ENCODE measurements at regions not wholly inside any gene's neighbourhood (a gene's known extent, or its start where the extent isn't known, plus 50 kb on each side); places are given as distances from the start of the nearest gene placed in this dataset.

GRCh38 chr1:222004034-222004433 lies 262.1 kb upstream of the DUSP10 start:
- TF ChIP-seq USF2 (IDR thresholded peaks at IDR 0.05; ENCODE audit: low read length) = no peak
- no peak for TF ChIP-seq RNF2 (IDR thresholded peaks at IDR 0.05; ENCODE audit: borderline replicate concordance, low read depth, low read length, missing control alignments, poor library complexity, severe bottlenecking)
- TF ChIP-seq KDM1A (IDR thresholded peaks at IDR 0.05; ENCODE audit: borderline replicate concordance, low read length) = no peak
- TF ChIP-seq KDM5A (IDR thresholded peaks at IDR 0.05; ENCODE audit: low read length) = no peak
- no peak for TF ChIP-seq ATF2 (IDR thresholded peaks at IDR 0.05; ENCODE audit: low read length)
- no peak for TF ChIP-seq EP300 (IDR thresholded peaks at IDR 0.05; ENCODE audit: borderline replicate concordance in 1 of 2, low read depth in 2 of 2, low read length in 2 of 2)
- no peak for TF ChIP-seq CTCF (IDR thresholded peaks at IDR 0.05; ENCODE audit: control extremely low read depth in 1 of 3, insufficient read depth in 1 of 3, low read depth in 1 of 3, low read length in 3 of 3)

Data from H1 (cell line).